SU-DHL-6 (cell line): ENCODE measurements at regions not wholly inside any gene's neighbourhood (a gene's known extent, or its start where the extent isn't known, plus 50 kb on each side); places are given as distances from the start of the nearest gene placed in this dataset.

Experiments
- CTCF ChIP-seq: fragments of 200-600 bp; sonication (generic); IDR thresholded peaks from one replicate; pipeline ENCODE4 v1.5.1; 2017; ENCODE audit warnings: antibody characterized with exemption, mild to moderate bottlenecking, low read length, moderate library complexity; ENCODE audit not compliant: insufficient read depth, poor library complexity, severe bottlenecking
- EZH2phosphoT487 ChIP-seq: fragments of 200-600 bp; sonication (generic), shearing (Covaris generic); conservative IDR thresholded peaks from 2 replicates; pipeline ENCODE4 v1.6.1; 2018; ENCODE audit warnings: mild to moderate bottlenecking, antibody characterized with exemption, low read length, moderate library complexity, mixed read lengths

GRCh38 chr7:114759347-114760062 lies 162.4 kb upstream of the MDFIC start:
- TF ChIP-seq CTCF (no peak), EZH2phosphoT487 (no peak)
